ENCODE measurements at regions not wholly inside any gene's neighbourhood (a gene's known extent, or its start where the extent isn't known, plus 50 kb on each side); places are given as distances from the start of the nearest gene placed in this dataset.

GRCh38 chr2:117712684-117713083, 101.8 kb upstream of the DDX18 start:
- DNase-seq (ENCODE audit: low read depth, low spot score) (no peak), FAIRE-seq (no peak)
- Histone ChIP-seq H4K20me1 (replicated peaks; ENCODE audit: control insufficient read depth, extremely low read depth, insufficient read depth, low read length) (no peaks in the 10 kb centered on the region), H3K4me3 (replicated peaks in 1 of 3; ENCODE audit: insufficient read depth in 1 of 3, low read depth in 1 of 3, low read length in 3 of 3) (no peak overlapping the region), H3K9ac (replicated peaks; ENCODE audit: extremely low read depth, insufficient read depth, low read length) (no peak overlapping the region), H3K36me3 (ENCODE audit: control insufficient read depth in 2 of 2, extremely low read depth in 1 of 2, insufficient read depth in 2 of 2, low read length in 2 of 2) (no peaks in the 10 kb centered on the region), H3K79me2 (ENCODE audit: control insufficient read depth, insufficient read depth, low read length) (no peaks in the 10 kb centered on the region), H2AFZ (ENCODE audit: low read depth, low read length) (no peak overlapping the region), H3K27me3 (ENCODE audit: control insufficient read depth in 2 of 2, insufficient read depth in 2 of 2, low read length in 2 of 2) (no peaks in the 10 kb centered on the region), H3K9me3 (replicated peaks; ENCODE audit: control insufficient read depth, insufficient read depth, low read length) (no peaks in the 10 kb centered on the region), H3K27ac (ENCODE audit: insufficient read depth, low read depth, low read length) (no peak overlapping the region), H3K4me2 (ENCODE audit: insufficient read depth, low read length) (no peak overlapping the region), H3K9me1 (replicated peaks; ENCODE audit: control insufficient read depth, extremely low read depth, insufficient read depth, low read length) (no peaks in the 10 kb centered on the region), H3K4me1 (ENCODE audit: control insufficient read depth, extremely low read depth, insufficient read depth, low read length) (no peaks in the 10 kb centered on the region)
- ChIA-PET CTCF (no interaction called here), POLR2A (no interaction called here)
- intact Hi-C loops (cut with micrococcal nuclease) = no loop called here
- dilution Hi-C loops (cut with MboI; ENCODE audit: extremely low pct_ligation_motif_present, low sequenced_read_pairs) = no loop called here
- TF ChIP-seq CTCF (IDR thresholded peaks at IDR 0.05; ENCODE audit: extremely low read depth in 1 of 2, insufficient read depth in 1 of 2, low read depth in 1 of 2, low read length in 2 of 2) = no peak
- TF ChIP-seq POLR2A (IDR thresholded peaks at IDR 0.05; ENCODE audit: low read depth, low read length) = no peak
- no peak for TF ChIP-seq JUN (IDR thresholded peaks at IDR 0.05; ENCODE audit: borderline replicate concordance, insufficient read depth, insufficient read length, low read depth)
- TF ChIP-seq MAX (IDR thresholded peaks at IDR 0.05; ENCODE audit: insufficient read depth, insufficient read length) = no peak
- TF ChIP-seq MYC (IDR thresholded peaks at IDR 0.05; ENCODE audit: low read depth, low read length) = no peak
- TF ChIP-seq GATA2 (IDR thresholded peaks at IDR 0.05; ENCODE audit: insufficient read depth, insufficient read length, low read depth, low read length) = no peak
- no peak for TF ChIP-seq FOS (IDR thresholded peaks at IDR 0.05; ENCODE audit: borderline replicate concordance, insufficient read depth, low read length)
- TF ChIP-seq POLR2AphosphoS5 (IDR thresholded peaks at IDR 0.05; ENCODE audit: insufficient read depth, low read depth, low read length) = no peak
- TF ChIP-seq EZH2 (IDR thresholded peaks at IDR 0.05; ENCODE audit: borderline replicate concordance, low read depth, low read length, severe bottlenecking) = no peak
- BruUV-seq (replicated peaks) = no TSS peak
